GM12878 (cell line): ENCODE measurements at regions not wholly inside any gene's neighbourhood (a gene's known extent, or its start where the extent isn't known, plus 50 kb on each side); places are given as distances from the start of the nearest gene placed in this dataset.

Experiments used
- ATAC-seq: fragments of 200-7000 bp; cut with Tn5 transposase; 3 replicates; pipeline ENCODE4 v1.9.1; 2020; ENCODE audit warnings: mild to moderate bottlenecking, moderate library complexity
- BruUV-seq: library from RNA; stranded (reverse); fragments of 400-500 nt; replicated peaks from 2 replicates; lab custom pipeline; 2021; lab: Mats Ljungman, UMichigan
- CTCF ChIA-PET: fragments of 300-600 bp; sonication (Branson Sonifier 250); formaldehyde crosslinking; extraction: SDS; loops from one replicate; lab custom pipeline; 2021; ENCODE audit warnings: inconsistent platforms; lab: Yijun Ruan, JAX
- POLR2A ChIA-PET: fragments of 350-600 bp; formaldehyde crosslinking; extraction: SDS; loops from one replicate; lab custom pipeline; 2021; ENCODE audit warnings: inconsistent platforms; lab: Charles Lee
- RAD21 ChIA-PET: fragments of 300-600 bp; sonication (Branson Sonifier 250); formaldehyde crosslinking; loops from one replicate; lab custom pipeline; 2023; ENCODE audit warnings: antibody characterized with exemption; ENCODE audit not compliant: unreplicated experiment; lab: Charles Lee
- SMC1A ChIA-PET: fragments of 300-600 bp; sonication (Branson Sonifier 250); formaldehyde crosslinking; loops from one replicate; lab custom pipeline; 2023; ENCODE audit not compliant: unreplicated experiment, uncharacterized antibody; lab: Charles Lee
- DNase-seq: peaks from one replicate; pipeline ENCODE4 v3.0.0-alpha.2; 2011; ENCODE audit warnings: low read depth, low spot score
- FAIRE-seq: peaks from 3 replicates; lab custom pipeline; 2011; peaks lifted over from hg19 to GRCh38; lab: Jason Lieb, UNC
- H2AFZ ChIP-seq: 2 replicates; pipeline ENCODE4 v1.6.0; 2011; ENCODE audit warnings: low read depth, low read length, control low read depth; ENCODE audit not compliant: control insufficient read depth
- H3K27ac ChIP-seq: 2 replicates; pipeline ENCODE4 v1.5.1; 2011; ENCODE audit warnings: control low read depth; ENCODE audit not compliant: control insufficient read depth, insufficient read depth
- H3K27me3 ChIP-seq, 2 experiments: replicated peaks in 1 of 2; 2 replicates each; pipeline versions ENCODE4 v1.6.0 to v1.6.1; 2011; ENCODE audit warnings: low read length in 1 of 2; ENCODE audit not compliant: control insufficient read depth in 2 of 2, insufficient read depth in 2 of 2
- H3K36me3 ChIP-seq, 2 experiments: 2 replicates each; pipeline ENCODE4 v1.5.1; 2011; ENCODE audit warnings: low read length in 1 of 2; ENCODE audit not compliant: control insufficient read depth in 2 of 2, insufficient read depth in 2 of 2
- H3K4me1 ChIP-seq: 2 replicates; pipeline ENCODE4 v1.6.1; 2011; ENCODE audit warnings: mild to moderate bottlenecking, low read length, moderate library complexity, mixed read lengths; ENCODE audit not compliant: control insufficient read depth, insufficient read depth
- H3K4me2 ChIP-seq: 2 replicates; pipeline ENCODE4 v1.6.0; 2011; ENCODE audit warnings: control low read depth; ENCODE audit not compliant: control insufficient read depth, insufficient read depth
- H3K4me3 ChIP-seq: fragments of 200-600 bp; sonication (generic); 2 replicates; pipeline ENCODE4 v1.5.1; 2016
- H3K79me2 ChIP-seq: 2 replicates; pipeline ENCODE4 v1.6.0; 2011; ENCODE audit warnings: low read length; ENCODE audit not compliant: control insufficient read depth, insufficient read depth
- H3K9ac ChIP-seq: 2 replicates; pipeline ENCODE4 v1.8.0; 2011; ENCODE audit warnings: low read length, control low read depth, mixed read lengths; ENCODE audit not compliant: control insufficient read depth, insufficient read depth
- H3K9me3 ChIP-seq: replicated peaks from 3 replicates; pipeline ENCODE4 v1.5.1; 2011; ENCODE audit warnings: mild to moderate bottlenecking, low read length; ENCODE audit not compliant: control insufficient read depth, insufficient read depth
- H4K20me1 ChIP-seq: 2 replicates; pipeline ENCODE4 v1.6.0; 2011; ENCODE audit not compliant: control insufficient read depth, insufficient read depth
- CREB1 ChIP-seq: IDR thresholded peaks from 2 replicates; pipeline ENCODE4 v1.6.1; 2012; ENCODE audit warnings: low read depth, mild to moderate bottlenecking, inconsistent platforms
- FOS ChIP-seq: IDR thresholded peaks from 3 replicates; pipeline ENCODE4 v1.6.1; 2011; ENCODE audit warnings: borderline replicate concordance; ENCODE audit not compliant: insufficient read length; ENCODE audit errors: extremely low read depth
- LARP7 ChIP-seq: fragments of 450-650 bp; IDR thresholded peaks from 2 replicates; pipeline ENCODE4 v1.6.1; 2017; ENCODE audit warnings: mild to moderate bottlenecking
- RB1 ChIP-seq: fragments of 450-650 bp; formaldehyde crosslinking; IDR thresholded peaks from 2 replicates; pipeline ENCODE4 v1.6.1; 2017; ENCODE audit warnings: mild to moderate bottlenecking, borderline replicate concordance
- ZNF217 ChIP-seq: fragments of 450-650 bp; IDR thresholded peaks from 2 replicates; pipeline ENCODE4 v1.6.1; 2017; ENCODE audit warnings: antibody characterized with exemption, mild to moderate bottlenecking
- ZZZ3 ChIP-seq: IDR thresholded peaks from 2 replicates; pipeline ENCODE4 v1.6.1; 2011; ENCODE audit warnings: low read depth; ENCODE audit not compliant: control insufficient read depth, insufficient read length
- WGBS: methylation state at CpG from one replicate; pipeline ENCODE4 v1.1.6; 2016; ENCODE audit warnings: low lambda C conversion rate; ENCODE audit not compliant: insufficient replicate concordance, insufficient coverage; ENCODE audit errors: missing lambda C conversion rate; 5-methylcytosine and 5-hydroxymethylcytosine counted together
- in situ Hi-C: fragments of 300-500 bp; cut with MboI; formaldehyde crosslinking; loops from 9 replicates; pipeline ENCODE4 v1.14.3; 2018; ENCODE audit warnings: mixed read lengths
- intact Hi-C: fragments of 100-400 bp; cut with micrococcal nuclease; formaldehyde crosslinking; loops from one replicate; pipeline ENCODE4 v1.14.2; 2022; ENCODE audit not compliant: unreplicated experiment
- TF ChIP-seq, protein P1 (sequence below): IDR thresholded peaks from 2 replicates; pipeline ENCODE4 v1.6.1; 2012; ENCODE audit warnings: improper control_type of control experiment, low read depth, low read length; ENCODE audit not compliant: insufficient replicate concordance
- TF ChIP-seq, protein P2 (sequence below): fragments of 450-650 bp; formaldehyde crosslinking; IDR thresholded peaks from 2 replicates; pipeline ENCODE4 v1.5.0; 2022; ENCODE audit warnings: mild to moderate bottlenecking, missing genetic modification characterization
- TF ChIP-seq, protein P3 (sequence below): fragments of 450-650 bp; IDR thresholded peaks from 2 replicates; pipeline ENCODE4 v1.6.1; 2017; ENCODE audit warnings: antibody characterized with exemption, mild to moderate bottlenecking, moderate library complexity

DNA sequence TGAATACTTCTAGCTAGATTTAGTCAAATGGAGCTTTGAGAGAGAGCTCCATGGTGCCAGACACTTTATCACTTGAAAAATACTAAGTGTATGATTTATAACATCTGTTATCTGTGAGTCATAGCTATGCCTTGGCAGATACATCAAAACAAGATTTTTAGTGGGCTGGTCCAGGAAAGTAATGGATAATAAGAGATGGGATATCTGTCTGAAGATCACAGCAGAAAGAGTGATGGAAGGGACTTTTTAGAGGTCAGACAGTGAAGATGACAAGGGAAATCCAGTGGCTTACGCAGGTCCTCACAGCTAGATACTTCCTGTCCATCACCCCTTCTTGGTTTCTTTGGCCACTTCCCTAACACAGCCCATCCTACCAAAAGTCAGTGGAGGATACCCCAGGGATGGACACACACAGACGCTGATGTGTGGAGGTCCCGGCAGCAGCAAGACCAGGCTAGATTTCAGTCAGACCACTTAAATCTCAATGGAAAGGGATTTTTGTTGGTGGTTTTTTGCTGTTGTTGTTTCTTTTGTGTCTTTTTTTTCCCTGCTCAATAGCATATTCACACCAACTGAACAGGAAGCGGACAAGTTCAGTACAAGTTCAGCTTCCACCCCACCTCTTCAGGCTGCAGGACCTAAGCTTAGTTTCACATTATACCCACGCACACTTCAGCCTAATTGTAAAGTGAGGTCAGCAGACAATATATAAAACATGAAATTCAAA, 209.3 kb downstream of the ALDH8A1 start (continued):
- TF ChIP-seq, protein P1, sequence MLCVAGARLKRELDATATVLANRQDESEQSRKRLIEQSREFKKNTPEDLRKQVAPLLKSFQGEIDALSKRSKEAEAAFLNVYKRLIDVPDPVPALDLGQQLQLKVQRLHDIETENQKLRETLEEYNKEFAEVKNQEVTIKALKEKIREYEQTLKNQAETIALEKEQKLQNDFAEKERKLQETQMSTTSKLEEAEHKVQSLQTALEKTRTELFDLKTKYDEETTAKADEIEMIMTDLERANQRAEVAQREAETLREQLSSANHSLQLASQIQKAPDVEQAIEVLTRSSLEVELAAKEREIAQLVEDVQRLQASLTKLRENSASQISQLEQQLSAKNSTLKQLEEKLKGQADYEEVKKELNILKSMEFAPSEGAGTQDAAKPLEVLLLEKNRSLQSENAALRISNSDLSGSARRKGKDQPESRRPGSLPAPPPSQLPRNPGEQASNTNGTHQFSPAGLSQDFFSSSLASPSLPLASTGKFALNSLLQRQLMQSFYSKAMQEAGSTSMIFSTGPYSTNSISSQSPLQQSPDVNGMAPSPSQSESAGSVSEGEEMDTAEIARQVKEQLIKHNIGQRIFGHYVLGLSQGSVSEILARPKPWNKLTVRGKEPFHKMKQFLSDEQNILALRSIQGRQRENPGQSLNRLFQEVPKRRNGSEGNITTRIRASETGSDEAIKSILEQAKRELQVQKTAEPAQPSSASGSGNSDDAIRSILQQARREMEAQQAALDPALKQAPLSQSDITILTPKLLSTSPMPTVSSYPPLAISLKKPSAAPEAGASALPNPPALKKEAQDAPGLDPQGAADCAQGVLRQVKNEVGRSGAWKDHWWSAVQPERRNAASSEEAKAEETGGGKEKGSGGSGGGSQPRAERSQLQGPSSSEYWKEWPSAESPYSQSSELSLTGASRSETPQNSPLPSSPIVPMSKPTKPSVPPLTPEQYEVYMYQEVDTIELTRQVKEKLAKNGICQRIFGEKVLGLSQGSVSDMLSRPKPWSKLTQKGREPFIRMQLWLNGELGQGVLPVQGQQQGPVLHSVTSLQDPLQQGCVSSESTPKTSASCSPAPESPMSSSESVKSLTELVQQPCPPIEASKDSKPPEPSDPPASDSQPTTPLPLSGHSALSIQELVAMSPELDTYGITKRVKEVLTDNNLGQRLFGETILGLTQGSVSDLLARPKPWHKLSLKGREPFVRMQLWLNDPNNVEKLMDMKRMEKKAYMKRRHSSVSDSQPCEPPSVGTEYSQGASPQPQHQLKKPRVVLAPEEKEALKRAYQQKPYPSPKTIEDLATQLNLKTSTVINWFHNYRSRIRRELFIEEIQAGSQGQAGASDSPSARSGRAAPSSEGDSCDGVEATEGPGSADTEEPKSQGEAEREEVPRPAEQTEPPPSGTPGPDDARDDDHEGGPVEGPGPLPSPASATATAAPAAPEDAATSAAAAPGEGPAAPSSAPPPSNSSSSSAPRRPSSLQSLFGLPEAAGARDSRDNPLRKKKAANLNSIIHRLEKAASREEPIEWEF = no peak
- TF ChIP-seq ZNF217 (no peak), ZZZ3 (no peak), RB1 (no peak)

DNA sequence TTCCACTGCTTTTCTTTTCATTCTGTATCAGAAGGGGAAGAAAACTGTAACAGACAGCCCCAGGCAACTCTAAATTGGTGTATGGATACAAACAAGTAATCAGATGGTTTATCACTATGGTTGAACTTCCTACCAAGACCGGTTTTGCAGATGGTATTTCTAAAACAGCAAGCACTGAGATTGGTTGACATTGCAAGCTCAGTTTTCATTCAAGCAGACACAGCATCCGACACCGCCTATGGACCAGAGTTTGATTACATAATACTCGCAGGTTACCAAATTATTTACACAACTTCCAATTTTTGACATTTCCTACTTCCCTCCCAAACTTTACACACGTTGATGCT, 209.9 kb downstream of the ALDH8A1 start:
- 35% methylated on average over 5 of the region's 5 CpGs for WGBS
- no peak overlapping the region for H3K4me3 ChIP-seq
- H3K4me1 ChIP-seq = no peaks in the 10 kb centered on the region
- H4K20me1 ChIP-seq = no peaks in the 10 kb centered on the region
- ATAC-seq (no peak), FAIRE-seq (peak; percentile 70), DNase-seq (no peak)
- intact Hi-C loops (no loop called here), in situ Hi-C loops (no loop called here)
- no peaks in the 10 kb centered on the region for H3K9me3 ChIP-seq
- peaks cover 0 to 9% of the 10 kb centered on the region in 2 experiments; a peak in 1 of 4 replicates for H3K27me3 ChIP-seq
- ChIA-PET SMC1A (interaction anchor here (0.6 kb wide), 1 partner anchor 201 kb away, joined by 3 read pairs; no protein-coding TSS in a partner anchor), RAD21 (no interaction called here), CTCF (interaction anchor here (0.5 kb wide), 1 partner anchor 53 kb away, joined by 3 read pairs; no protein-coding TSS in a partner anchor), POLR2A (no interaction called here)
- no peak overlapping the region for H3K4me2 ChIP-seq
- H3K9ac ChIP-seq = no peak overlapping the region
- no peaks in the 10 kb centered on the region for H3K36me3 ChIP-seq
- H3K79me2 ChIP-seq = no peaks in the 10 kb centered on the region
- H3K27ac ChIP-seq = no peak overlapping the region
- BruUV-seq = no TSS peak
- H2AFZ ChIP-seq = no peak overlapping the region
- no peak for TF ChIP-seq CREB1
- TF ChIP-seq LARP7 = no peak
- TF ChIP-seq FOS = no peak
- TF ChIP-seq, protein P2, sequence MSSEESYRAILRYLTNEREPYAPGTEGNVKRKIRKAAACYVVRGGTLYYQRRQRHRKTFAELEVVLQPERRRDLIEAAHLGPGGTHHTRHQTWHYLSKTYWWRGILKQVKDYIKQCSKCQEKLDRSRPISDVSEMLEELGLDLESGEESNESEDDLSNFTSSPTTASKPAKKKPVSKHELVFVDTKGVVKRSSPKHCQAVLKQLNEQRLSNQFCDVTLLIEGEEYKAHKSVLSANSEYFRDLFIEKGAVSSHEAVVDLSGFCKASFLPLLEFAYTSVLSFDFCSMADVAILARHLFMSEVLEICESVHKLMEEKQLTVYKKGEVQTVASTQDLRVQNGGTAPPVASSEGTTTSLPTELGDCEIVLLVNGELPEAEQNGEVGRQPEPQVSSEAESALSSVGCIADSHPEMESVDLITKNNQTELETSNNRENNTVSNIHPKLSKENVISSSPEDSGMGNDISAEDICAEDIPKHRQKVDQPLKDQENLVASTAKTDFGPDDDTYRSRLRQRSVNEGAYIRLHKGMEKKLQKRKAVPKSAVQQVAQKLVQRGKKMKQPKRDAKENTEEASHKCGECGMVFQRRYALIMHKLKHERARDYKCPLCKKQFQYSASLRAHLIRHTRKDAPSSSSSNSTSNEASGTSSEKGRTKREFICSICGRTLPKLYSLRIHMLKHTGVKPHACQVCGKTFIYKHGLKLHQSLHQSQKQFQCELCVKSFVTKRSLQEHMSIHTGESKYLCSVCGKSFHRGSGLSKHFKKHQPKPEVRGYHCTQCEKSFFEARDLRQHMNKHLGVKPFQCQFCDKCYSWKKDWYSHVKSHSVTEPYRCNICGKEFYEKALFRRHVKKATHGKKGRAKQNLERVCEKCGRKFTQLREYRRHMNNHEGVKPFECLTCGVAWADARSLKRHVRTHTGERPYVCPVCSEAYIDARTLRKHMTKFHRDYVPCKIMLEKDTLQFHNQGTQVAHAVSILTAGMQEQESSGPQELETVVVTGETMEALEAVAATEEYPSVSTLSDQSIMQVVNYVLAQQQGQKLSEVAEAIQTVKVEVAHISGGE (CRISPR knock-in tag) = no peak
- TF ChIP-seq, protein P3, sequence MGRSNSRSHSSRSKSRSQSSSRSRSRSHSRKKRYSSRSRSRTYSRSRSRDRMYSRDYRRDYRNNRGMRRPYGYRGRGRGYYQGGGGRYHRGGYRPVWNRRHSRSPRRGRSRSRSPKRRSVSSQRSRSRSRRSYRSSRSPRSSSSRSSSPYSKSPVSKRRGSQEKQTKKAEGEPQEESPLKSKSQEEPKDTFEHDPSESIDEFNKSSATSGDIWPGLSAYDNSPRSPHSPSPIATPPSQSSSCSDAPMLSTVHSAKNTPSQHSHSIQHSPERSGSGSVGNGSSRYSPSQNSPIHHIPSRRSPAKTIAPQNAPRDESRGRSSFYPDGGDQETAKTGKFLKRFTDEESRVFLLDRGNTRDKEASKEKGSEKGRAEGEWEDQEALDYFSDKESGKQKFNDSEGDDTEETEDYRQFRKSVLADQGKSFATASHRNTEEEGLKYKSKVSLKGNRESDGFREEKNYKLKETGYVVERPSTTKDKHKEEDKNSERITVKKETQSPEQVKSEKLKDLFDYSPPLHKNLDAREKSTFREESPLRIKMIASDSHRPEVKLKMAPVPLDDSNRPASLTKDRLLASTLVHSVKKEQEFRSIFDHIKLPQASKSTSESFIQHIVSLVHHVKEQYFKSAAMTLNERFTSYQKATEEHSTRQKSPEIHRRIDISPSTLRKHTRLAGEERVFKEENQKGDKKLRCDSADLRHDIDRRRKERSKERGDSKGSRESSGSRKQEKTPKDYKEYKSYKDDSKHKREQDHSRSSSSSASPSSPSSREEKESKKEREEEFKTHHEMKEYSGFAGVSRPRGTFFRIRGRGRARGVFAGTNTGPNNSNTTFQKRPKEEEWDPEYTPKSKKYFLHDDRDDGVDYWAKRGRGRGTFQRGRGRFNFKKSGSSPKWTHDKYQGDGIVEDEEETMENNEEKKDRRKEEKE = no peak
